GM21717 (cell line): ENCODE measurements at regions not wholly inside any gene's neighbourhood (a gene's known extent, or its start where the extent isn't known, plus 50 kb on each side); places are given as distances from the start of the nearest gene placed in this dataset.

Source experiments
- ATAC-seq: cut with Tn5 transposase; IDR thresholded peaks from one replicate; pipeline ENCODE4 v1.9.1; 2021; ENCODE audit warnings: mild to moderate bottlenecking, moderate library complexity; ENCODE audit not compliant: unreplicated experiment

DNA sequence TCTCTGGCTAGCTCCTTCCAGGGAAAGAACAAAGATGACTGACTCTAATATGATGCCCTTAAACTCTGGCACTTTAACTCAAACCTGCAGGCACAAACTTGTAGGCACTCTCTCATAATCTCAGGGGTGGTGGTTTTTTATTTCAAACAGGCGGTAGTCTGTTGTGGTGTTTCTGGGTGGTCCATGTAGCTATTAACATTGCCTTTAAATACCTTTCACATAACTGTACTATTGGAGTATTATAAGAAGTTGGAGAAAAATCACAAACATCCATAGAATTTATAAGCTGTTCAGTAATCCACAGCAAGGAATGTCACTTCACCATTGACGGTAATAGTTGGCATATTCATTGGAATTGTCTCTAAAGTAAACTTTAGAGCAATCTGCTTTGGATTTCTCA lies 204.2 kb upstream of the PDE5A start:
- no peak for ATAC-seq

DNA sequence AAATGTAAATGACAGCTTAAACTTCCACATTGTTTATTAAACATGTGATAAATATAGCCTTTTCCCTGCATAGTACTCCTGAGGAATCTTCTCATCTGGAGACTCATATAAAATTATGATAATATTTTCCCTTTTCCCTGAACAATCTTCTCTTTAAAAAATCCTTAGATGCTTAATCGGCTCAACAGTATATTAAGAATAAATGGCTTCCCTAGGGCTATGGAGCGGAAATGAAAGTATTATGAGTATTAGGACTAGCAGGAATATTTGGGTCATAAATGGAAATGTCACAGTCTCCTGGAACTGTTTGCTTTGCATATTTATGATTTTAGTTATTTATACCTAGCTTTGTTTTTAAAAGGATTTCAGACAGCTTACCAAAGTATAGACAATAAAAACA lies 200.7 kb upstream of the PDE5A start:
- ATAC-seq = no peak

DNA sequence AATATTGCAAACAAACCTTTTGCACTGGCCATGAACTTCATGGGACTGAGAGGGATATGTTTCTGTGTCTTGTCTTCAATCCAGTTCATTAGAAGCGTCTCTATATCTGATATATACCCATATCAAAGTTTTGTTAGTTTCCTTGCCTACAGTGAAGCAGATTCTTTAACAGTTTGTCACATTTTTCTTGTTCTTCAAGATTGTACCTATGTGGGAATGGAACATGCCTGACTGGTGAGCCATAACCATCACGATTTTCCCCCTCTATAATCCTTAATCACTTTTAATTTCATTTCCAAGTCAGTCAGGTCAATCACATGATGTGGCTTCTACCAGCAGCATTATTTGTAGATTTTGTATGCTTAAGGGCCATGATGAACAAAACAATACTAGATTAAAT lies 197.1 kb upstream of the PDE5A start:
- ATAC-seq = no peak

DNA sequence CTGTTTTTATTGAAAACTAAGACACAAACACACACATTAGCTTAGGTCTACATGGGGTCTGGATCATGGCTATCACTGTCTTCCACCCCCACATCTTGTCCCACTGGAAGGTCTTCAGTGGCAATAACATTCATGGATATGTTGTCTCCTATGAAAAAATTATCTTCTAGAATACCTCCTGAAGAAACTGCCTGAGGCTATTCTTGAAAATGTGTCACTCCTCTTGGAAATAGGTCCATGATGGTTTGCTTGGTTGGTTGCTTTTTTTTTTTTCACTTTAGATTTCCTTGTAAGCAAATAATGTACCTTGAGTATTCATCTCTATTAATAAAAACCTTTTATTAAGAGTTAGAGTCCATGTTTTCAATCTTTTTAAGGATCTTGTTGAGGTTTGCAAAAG lies 195.3 kb upstream of the PDE5A start:
- no peak for ATAC-seq

DNA sequence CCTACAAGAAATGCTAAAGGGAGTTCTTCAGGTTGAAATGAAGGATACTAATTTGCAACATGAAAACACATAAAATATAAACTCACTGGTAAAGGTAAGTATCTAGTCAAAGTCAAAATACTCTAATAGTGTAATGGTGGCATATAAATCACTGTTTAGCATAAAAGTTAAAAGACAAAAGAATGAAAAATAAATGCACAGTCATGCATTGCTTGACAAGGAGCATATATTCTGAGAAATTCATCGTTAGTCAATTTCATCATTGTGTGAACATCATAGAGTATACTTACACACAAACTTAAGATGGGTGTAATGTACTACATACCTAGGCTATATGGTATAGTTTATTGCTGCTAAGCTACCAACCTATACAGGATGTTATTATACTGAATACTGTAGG lies 194.4 kb upstream of the PDE5A start:
- no peak for ATAC-seq

DNA sequence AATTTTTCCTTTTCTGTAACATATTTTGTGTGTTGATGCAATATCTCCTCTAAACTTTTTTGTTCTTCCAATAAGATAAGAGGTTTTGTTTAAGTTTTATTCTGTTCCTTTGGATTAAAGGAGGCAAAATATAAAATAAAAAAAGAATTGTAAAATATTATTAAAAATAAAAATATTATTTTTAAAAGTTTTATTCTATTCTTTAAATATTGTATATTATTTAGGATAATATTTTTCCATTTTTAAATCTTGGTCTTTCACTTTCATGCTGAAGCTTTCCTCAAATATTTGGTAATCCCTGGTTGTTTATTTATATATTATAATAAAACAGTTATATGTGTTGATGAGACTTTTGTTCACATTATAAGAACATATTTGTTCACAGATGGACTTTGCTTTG lies 187.9 kb upstream of the PDE5A start:
- ATAC-seq = no peak

DNA sequence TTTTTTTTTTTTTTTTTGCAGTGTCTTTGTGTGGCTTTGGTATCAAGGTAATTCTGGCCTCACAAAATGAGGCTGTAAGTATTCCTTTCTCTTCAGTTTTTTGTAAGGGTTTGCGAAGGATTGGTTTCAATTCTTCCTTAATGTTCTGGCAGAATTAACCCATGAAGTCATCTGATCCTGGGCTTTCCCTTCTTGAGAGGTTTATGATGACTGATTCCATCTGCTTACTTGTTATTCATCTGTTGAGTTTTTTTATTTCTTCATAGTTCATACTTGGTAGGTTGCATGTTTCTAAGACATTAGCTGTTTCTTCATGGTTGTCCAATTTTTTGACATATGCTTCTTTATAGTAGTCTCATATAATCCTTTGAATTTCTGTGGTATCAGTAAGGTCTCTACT lies 181.4 kb upstream of the PDE5A start:
- no peak for ATAC-seq

DNA sequence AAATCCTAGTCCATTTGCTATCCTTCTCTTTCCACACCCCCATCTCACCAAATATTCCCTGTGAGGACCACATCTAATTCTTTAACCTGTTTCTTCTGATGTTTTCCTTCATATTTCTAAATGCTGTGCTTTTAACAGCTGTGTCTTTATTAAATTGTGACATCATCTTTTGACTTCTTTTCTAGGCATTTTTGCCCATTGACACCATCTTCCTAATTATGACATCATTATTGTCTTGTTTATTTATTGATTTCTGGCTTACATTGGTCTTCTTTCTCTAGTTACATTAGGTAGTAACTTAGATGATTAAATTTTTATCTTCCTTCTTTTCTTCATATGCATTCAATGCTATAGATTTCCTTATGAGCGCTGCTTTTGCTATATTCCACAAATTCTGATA lies 175.8 kb upstream of the PDE5A start:
- ATAC-seq = no peak

DNA sequence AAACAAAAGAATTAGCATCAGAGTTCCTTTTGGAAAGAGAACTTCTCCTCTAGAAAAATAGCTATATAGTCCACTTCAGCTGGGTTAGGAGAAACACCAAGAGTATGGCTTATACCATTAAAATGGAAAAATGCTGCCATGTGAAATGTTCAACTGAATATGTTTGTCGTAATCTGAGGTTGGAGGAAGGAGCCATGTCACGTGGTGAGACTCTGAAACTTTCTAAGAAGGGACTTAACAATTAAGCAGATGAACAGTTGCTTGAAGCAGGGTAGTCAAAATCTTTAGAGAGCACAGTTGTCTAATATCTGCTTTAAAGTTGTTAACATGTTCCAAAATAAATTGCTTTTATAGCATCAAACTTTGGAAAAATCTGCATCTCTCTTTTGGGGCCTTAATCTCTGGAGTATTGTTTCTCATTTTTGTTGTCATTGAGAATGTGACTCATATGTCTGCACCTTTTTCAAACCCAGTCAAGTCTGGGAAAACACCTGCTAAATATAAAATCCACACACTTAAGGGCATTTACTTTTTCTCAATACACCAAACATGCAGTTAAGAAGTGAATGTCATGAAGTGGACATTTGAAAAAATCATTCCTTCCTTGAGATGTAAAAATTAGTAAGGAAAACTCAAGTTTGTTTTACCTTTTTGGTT lies 168.8 kb upstream of the PDE5A start:
- ATAC-seq = no peak

DNA sequence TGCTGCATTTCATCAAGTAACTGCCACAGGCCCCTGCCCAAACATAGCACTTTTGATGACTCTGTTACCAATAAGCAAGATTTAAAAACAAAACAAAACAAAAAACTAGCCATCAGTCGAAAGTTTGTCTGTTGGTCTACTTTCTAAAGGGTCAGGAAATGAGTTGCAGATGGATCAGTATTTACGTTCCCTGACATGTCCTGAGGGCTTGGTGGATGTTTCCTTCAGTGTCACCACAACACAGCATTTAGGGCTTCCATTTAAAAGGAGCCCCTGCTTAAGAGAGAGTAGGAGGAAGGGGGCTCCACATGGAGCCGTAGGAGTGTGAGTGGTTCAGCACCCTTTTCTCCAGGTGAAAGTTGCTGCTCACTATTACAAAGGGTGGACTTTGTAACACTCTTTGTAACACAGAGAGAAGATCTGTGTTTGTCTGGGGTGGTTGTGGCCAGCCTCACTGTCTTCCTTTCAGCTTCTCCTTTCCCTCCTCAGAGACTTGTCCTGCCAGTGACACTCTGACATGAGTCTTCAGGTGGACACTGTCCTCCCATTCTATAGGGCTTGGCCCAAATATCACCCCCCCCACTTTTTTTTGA lies 167.5 kb upstream of the PDE5A start:
- no peak for ATAC-seq

DNA sequence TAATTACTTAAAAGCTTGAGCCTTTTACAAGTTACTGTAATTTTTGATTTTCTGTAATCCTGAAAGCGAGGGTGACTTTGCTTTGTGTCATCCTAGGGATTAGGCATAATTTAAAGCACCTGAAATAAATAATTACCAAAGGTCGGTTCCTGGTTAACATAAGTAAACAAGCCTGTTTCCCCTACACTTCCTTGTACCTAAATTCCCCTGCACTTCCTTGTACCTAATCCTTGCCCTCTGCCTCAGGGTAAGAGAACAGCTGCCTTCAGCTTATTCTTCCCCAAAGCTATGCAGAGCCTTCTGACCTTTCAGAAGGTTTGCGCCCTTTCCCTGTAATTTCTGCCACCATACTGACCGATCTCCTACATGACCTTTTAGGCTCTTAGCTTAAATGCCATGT lies 166.1 kb upstream of the PDE5A start:
- ATAC-seq = no peak

DNA sequence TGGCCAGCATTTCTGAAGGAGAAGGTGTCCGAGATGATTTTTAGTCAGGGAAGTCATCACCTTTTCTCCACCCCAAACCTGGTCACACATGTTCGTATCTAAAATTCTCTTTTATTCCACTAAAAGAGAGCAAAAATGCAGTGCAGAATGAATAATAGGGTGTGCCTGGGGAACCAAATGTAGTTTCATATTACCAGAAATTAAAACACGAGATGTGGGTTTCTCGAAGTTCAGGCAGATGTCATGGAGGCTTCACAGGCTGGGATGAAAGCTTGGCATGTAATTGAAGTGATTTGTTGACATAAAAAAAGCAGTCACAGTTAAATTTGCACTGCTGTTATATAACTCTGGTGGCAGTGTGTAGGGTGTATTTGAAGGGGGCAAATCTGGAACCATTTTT lies 165.5 kb upstream of the PDE5A start:
- ATAC-seq = no peak

DNA sequence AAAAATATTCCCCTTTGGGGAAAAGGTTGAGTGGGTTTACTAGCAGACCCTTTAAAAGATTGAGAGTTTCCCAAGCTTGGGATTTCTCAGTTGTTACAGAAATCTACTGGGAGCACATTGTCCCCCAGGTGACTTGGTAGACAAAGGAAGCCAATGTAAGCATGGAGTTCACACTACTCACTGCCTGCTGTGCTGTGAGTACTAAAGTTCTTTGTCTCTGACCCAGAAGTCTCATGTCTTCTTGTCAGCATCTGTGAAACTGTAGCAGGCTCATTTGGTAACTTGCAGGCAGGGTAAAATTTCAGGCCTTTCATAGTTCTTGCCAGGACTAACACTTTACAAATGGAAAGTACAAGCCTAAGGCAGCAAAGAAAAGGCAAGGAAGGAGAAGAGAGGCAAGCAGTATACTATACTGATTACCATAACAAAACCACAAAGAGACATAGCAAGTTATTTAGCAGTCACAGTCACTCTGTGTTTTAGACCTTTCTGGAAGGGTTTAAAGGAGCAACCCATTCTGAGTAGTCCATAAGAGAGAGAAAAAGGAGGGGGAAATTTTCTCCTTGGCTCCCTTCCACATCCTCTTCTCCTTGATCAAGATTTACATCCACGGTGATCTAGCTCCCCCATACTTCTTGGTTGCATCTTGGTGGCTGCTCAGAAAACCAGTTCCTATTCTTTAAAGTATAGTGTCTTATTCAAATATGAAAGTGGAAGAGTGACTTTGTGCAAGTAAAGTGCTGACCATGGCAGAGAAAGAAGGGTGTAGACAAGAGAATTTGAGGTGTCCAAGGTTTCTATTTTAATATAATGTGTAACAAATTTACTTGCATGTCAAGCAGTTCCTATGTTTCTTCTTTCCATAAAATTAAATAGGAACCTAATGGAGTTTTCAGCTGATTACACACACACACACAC lies 160.0 kb upstream of the PDE5A start:
- ATAC-seq = no peak

DNA sequence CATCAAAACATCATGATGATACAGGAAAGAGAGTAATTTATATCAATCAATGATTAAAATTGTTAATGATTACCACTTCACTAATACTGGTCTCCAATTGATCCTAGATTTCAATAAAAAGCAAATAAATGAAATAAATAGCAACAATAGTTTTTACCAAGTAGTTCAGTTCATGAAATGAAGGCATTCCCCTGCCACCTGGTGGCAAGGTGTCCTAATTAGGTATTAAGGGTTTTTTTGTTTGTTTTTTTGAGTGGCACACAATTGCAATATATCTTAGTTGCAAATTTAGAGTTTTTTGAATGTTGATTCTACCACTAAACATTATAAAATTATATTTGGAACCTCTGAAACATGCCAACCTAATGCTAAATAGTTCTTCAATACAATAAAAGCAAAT lies 157.4 kb upstream of the PDE5A start:
- ATAC-seq = no peak

DNA sequence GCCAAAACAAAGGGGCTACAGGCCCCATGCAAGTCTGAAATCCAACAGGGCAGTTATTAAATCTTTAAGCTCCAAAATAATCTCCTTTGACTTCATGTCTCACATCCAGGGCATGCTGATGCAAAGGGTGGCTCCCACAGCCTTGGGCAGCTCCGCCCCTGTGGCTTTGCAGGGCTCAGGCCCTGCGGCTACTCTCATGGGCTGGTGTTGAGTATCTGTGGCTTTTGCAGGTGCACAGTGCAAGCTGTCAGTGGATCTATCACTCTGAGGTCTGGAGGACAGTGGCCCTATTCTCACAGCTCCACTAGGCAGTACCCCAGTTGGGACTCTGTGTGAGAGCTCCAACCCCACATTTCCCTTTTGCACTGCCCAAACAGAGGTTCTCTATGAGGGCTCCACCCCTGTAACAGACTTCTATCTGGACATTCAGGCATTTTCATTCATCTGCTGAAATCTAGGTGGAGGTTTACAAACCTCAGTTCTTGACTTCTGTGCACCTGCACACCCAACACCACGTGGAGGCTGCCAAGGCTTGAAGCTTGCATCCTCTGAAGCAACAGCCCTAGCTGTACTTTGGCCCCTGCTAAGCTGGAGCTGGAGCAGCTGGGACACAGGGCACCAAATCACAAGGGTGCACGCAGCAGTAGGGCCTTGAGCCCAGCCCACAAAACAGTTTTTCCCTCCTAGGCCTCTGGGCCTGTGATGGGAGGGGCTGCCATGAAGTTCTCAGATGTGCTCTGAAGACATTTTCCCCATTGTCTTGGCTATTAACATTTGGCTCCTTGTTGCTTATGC lies 154.8 kb upstream of the PDE5A start:
- ATAC-seq = no peak

DNA sequence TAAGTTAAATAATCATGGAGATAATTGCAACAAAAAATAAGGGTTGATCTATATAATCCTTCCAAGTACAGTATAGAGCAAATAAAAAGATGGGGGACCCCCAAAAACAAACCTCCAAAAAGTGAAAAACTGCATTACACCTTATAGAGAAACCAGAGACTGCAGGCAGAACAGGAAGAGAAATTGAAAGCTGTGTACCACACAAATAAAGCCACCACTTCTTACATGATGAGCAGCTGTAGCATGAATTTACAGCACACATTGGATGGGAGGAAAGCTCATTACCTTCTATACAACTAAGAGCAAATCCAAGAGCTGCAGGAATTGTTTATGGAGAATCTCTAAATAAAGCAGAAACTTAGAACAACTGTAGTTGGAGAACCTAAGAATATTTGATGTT lies 152.4 kb upstream of the PDE5A start:
- no peak for ATAC-seq

DNA sequence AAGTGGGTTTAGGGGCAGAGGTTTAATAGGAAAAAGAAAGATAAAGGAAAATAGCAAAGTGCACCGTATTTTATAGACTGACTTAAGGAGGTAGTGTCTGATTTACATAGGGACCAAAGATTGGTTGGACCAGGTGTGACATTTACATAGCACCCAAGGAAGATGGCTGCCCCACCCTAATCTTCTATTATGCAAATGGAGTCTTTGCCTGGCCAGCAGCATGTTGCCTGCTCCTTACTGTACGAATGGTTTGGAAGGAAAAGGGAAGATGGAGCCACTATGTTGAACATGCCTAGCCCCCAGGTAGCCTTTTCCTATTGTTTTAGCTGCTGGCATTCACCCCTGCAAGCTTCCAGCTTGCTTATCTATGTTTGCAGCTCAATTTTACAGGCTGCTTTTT lies 146.2 kb upstream of the PDE5A start:
- no peak for ATAC-seq

DNA sequence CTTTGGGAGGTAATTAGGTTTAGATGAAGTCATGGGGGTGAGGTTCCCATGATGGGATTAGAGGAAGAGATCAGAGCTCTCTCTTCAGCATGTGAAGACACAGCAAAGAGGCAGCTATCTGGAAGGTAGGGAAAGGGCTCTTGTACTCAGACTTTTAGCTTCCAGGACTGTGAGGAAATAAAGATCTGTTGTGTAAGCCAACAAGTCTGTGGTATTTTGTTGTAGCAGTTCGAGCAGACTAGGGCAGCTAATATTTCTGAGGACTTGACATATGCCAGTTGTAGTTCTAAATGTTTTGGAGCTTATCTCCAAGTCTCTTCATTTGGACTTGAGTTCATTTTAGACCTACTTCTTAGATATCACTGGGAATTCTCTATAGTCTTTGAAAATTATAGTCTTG lies 137.3 kb upstream of the PDE5A start:
- ATAC-seq = no peak

DNA sequence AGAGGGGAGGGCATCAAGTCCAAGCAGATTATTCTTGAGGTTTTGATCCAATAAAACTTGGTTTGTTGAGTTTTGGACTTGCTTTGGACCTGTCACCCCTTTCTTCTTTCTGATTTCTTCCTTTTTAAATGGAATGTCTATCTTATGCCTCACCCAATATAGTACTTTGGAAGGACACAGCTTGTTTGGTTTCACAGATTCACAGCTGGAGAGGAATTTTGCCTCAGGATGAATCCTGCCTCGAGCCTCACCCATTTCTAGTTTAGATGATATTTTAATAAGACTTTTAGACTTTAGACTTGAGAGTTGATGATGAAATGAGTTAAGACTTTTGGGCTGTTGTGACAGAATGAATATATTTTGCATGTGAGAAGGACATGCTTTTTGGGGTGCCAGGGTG lies 136.9 kb upstream of the PDE5A start:
- ATAC-seq = no peak

DNA sequence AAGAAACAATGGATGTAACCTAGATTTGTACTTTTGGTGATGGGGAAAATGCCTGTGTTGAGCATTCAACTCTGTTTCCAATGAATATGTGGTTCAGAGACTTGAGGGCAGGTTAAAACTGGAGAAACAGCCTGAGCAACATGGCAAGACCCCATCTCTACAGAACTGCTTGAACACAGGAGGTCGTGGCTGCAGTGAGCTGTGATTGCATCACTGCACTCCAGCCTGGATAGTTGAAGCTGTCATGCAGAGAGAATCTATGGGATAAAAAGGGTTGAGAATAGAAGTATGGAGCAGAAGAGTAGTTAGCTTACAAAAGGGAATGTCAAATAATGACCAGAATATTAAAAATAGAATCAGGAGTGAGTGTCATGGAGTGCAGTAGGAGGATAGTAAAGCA lies 134.8 kb upstream of the PDE5A start:
- no peak for ATAC-seq

DNA sequence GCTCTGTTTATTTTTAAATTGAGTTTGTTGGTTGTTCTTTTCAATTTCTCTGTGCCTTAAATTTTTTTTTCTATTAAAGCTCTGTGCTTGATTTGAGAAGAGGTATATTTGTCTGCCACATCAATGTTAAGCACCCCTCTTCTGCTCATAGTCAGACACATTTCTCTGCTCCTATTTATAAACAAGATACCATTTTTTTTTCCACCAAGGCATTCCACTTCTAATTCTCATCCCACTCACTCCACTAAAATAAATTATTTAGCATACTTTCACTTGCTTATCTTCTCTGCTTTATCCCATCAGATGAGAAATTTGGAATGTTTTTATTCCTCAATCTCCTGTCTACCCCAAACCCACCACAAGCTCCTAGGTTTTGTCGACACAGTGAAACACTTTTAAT lies 127.0 kb upstream of the PDE5A start:
- no peak for ATAC-seq
